SH-SY5Y (cell line): ENCODE measurements at regions not wholly inside any gene's neighbourhood (a gene's known extent, or its start where the extent isn't known, plus 50 kb on each side); places are given as distances from the start of the nearest gene placed in this dataset.

Experiments used
- GATA2 ChIP-seq: IDR thresholded peaks from 2 replicates; pipeline ENCODE4 v1.6.1; 2011; ENCODE audit warnings: mild to moderate bottlenecking, low read depth, low read length
- GATA3 ChIP-seq: IDR thresholded peaks from 2 replicates; pipeline ENCODE4 v1.6.1; 2011; ENCODE audit warnings: low read depth, mild to moderate bottlenecking, low read length, moderate library complexity

DNA sequence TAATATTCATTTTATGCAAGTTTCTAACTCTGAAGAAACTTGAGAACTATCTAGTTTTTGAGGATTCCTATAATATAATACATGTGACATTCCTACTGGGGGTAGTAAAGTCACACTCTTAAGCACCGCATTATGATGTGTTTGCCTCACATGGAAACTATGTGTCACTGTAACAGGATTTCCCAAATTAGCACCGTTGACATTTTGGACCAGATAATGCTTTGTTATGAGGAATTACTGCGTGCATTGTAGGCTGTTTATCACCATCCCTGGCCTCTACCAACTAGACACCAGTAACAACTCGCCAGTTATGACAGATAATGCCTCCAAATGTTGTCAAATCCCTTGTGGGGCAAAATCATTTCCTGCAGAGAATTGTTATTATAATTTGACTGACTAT, 267.8 kb downstream of the RAP2B start:
- TF ChIP-seq GATA2 (no peak), GATA3 (no peak)
